HCT116 (cell line): ENCODE measurements at regions not wholly inside any gene's neighbourhood (a gene's known extent, or its start where the extent isn't known, plus 50 kb on each side); places are given as distances from the start of the nearest gene placed in this dataset.

Experiments
- ATAC-seq: fragments of 200-7000 bp; cut with Tn5 transposase; 2 replicates; pipeline ENCODE4 v1.9.1; 2020; ENCODE audit warnings: mild to moderate bottlenecking, moderate library complexity
- BruUV-seq: library from RNA; stranded (reverse); fragments of 400-500 nt; replicated peaks from 2 replicates; lab custom pipeline; 2021; lab: Mats Ljungman, UMichigan
- CTCF ChIA-PET: fragments of 300-600 bp; sonication (Branson Sonifier 250); formaldehyde crosslinking; loops from one replicate; lab custom pipeline; 2021; ENCODE audit warnings: antibody characterized with exemption; lab: Charles Lee
- POLR2A ChIA-PET: fragments of 300-600, 350-600 bp; sonication (Branson Sonifier 250); formaldehyde crosslinking; loops from one replicate; lab custom pipeline; 2021; ENCODE audit warnings: antibody characterized with exemption; lab: Charles Lee
- RAD21 ChIA-PET, 2 experiments: fragments of 300-600 bp; sonication (Branson Sonifier 250); formaldehyde crosslinking; loops; one replicate each; lab custom pipeline; 2023; ENCODE audit warnings: low total read pairs in 2 of 2; ENCODE audit not compliant: uncharacterized antibody in 2 of 2, unreplicated experiment in 2 of 2, low non-redundant PET in 1 of 2; lab: Charles Lee
- DNase-seq: peaks from one replicate; pipeline ENCODE4 v3.0.0-alpha.2; 2010; ENCODE audit warnings: low read depth, low spot score
- H2AFZ ChIP-seq: fragments of 200-600 bp; shearing (Covaris generic), sonication (generic); 2 replicates; pipeline ENCODE4 v1.6.1; 2017; ENCODE audit warnings: low read depth, mixed run types, mixed read lengths, antibody characterized with exemption, low read length; ENCODE audit not compliant: poor library complexity, severe bottlenecking
- H3K27ac ChIP-seq: 2 replicates; pipeline ENCODE4 v1.5.1; 2012; ENCODE audit warnings: low read depth, low read length
- H3K27me3 ChIP-seq: fragments of 200-600 bp; sonication (generic); 2 replicates; pipeline ENCODE4 v1.6.1; 2016; ENCODE audit warnings: mixed run types, low read length, mixed read lengths; ENCODE audit not compliant: insufficient read depth
- H3K36me3 ChIP-seq, 2 experiments: fragments of 200-500 bp in 1 of 2; fragments of 200-600 bp in 1 of 2; sonication (Bioruptor generic) in 1 of 2; sonication (generic) in 1 of 2; 2 replicates each; pipeline versions ENCODE4 v1.5.1 to v1.6.1; 2014 to 2016; ENCODE audit warnings: low read length in 2 of 2, inconsistent platforms in 1 of 2, mixed read lengths in 1 of 2, mixed run types in 1 of 2; ENCODE audit not compliant: insufficient read depth in 2 of 2, control insufficient read depth in 1 of 2
- H3K4me1 ChIP-seq, 2 experiments: fragments of 200-600 bp in 1 of 2; sonication (generic) in 1 of 2; 2 replicates each; pipeline versions ENCODE4 v1.5.1 to v1.6.1; 2012 to 2017; ENCODE audit warnings: low read length in 2 of 2, inconsistent platforms in 1 of 2, mild to moderate bottlenecking in 1 of 2, mixed read lengths in 1 of 2, mixed run types in 1 of 2, moderate library complexity in 1 of 2; ENCODE audit not compliant: insufficient read depth in 2 of 2, control insufficient read depth in 1 of 2
- H3K4me2 ChIP-seq: fragments of 200-600 bp; sonication (generic); 2 replicates; pipeline ENCODE4 v1.6.1; 2017; ENCODE audit warnings: mixed run types, low read length, mixed read lengths
- H3K4me3 ChIP-seq, 2 experiments: fragments of 200-600 bp in 1 of 2; sonication (generic) in 1 of 2; replicated peaks in 1 of 2; 2 replicates each; pipeline ENCODE4 v1.5.1; 2011 to 2016; ENCODE audit warnings: low read length in 2 of 2, control low read depth in 1 of 2, low read depth in 1 of 2, mild to moderate bottlenecking in 1 of 2, mixed read lengths in 1 of 2, mixed run types in 1 of 2
- H3K79me2 ChIP-seq: fragments of 200-600 bp; sonication (generic); 2 replicates; pipeline ENCODE4 v1.6.1; 2017; ENCODE audit warnings: mild to moderate bottlenecking, mixed run types, low read length, moderate library complexity, mixed read lengths; ENCODE audit not compliant: insufficient read depth
- H3K9ac ChIP-seq: fragments of 200-600 bp; sonication (generic); 2 replicates; pipeline ENCODE4 v1.6.1; 2016; ENCODE audit warnings: low read length, mixed read lengths
- H3K9me2 ChIP-seq: fragments of 200-600 bp; sonication (generic), shearing (Covaris generic); 2 replicates; pipeline ENCODE4 v1.6.1; 2017; ENCODE audit warnings: mixed run types, mild to moderate bottlenecking, moderate library complexity; ENCODE audit not compliant: insufficient read depth
- H3K9me3 ChIP-seq, 2 experiments: fragments of 200-500 bp in 1 of 2; fragments of 200-600 bp in 1 of 2; sonication (Bioruptor generic) in 1 of 2; sonication (generic) in 1 of 2; 2 replicates each; pipeline ENCODE4 v1.6.1; 2014 to 2017; ENCODE audit warnings: low read length in 2 of 2, mixed read lengths in 2 of 2, inconsistent platforms in 1 of 2, low read depth in 1 of 2, mild to moderate bottlenecking in 1 of 2, mixed run types in 1 of 2, moderate library complexity in 1 of 2; ENCODE audit not compliant: control insufficient read depth in 1 of 2, insufficient read depth in 1 of 2
- H4K20me1 ChIP-seq: fragments of 200-600 bp; sonication (generic), shearing (Covaris generic); 2 replicates; pipeline ENCODE4 v1.6.1; 2017; ENCODE audit warnings: mixed run types, mild to moderate bottlenecking, moderate library complexity; ENCODE audit not compliant: insufficient read depth
- CBX3 ChIP-seq: IDR thresholded peaks from 2 replicates; pipeline ENCODE4 v1.6.1; 2012; ENCODE audit warnings: low read depth
- CEBPB ChIP-seq: IDR thresholded peaks from 2 replicates; pipeline ENCODE4 v1.6.1; 2012; ENCODE audit warnings: low read depth
- EGR1 ChIP-seq: IDR thresholded peaks from 2 replicates; pipeline ENCODE4 v1.6.1; 2012; ENCODE audit warnings: low read depth
- ELF1 ChIP-seq: IDR thresholded peaks from 2 replicates; pipeline ENCODE4 v1.6.1; 2012; ENCODE audit warnings: low read depth, borderline replicate concordance
- EZH2 ChIP-seq: fragments of 200-600 bp; sonication (generic); IDR thresholded peaks from 2 replicates; pipeline ENCODE4 v1.6.1; 2017; ENCODE audit warnings: antibody characterized with exemption, mixed run types
- EZH2phosphoT487 ChIP-seq: fragments of 200-600 bp; IDR thresholded peaks from 2 replicates; pipeline ENCODE4 v1.6.1; 2018; ENCODE audit warnings: antibody characterized with exemption, borderline replicate concordance
- FOSL1 ChIP-seq: IDR thresholded peaks from 2 replicates; pipeline ENCODE4 v1.6.1; 2012; ENCODE audit warnings: low read depth
- JUND ChIP-seq: IDR thresholded peaks from 2 replicates; pipeline ENCODE4 v1.6.1; 2012
- POLR2A ChIP-seq: IDR thresholded peaks from 2 replicates; pipeline ENCODE4 v1.7.0; 2011; ENCODE audit warnings: borderline replicate concordance; ENCODE audit not compliant: insufficient read depth, insufficient read length; ENCODE audit errors: extremely low read depth
- RAD21 ChIP-seq: IDR thresholded peaks from 2 replicates; pipeline ENCODE4 v1.6.1; 2012; ENCODE audit warnings: low read depth, mild to moderate bottlenecking
- REST ChIP-seq: IDR thresholded peaks from 2 replicates; pipeline ENCODE4 v1.6.1; 2012; ENCODE audit warnings: low read depth
- SIN3A ChIP-seq: IDR thresholded peaks from 2 replicates; pipeline ENCODE4 v1.6.1; 2012; ENCODE audit warnings: low read depth
- SRF ChIP-seq: IDR thresholded peaks from 2 replicates; pipeline ENCODE4 v1.6.1; 2012; ENCODE audit warnings: low read depth
- TCF7L2 ChIP-seq: IDR thresholded peaks from 2 replicates; pipeline ENCODE4 v1.7.0; 2011; ENCODE audit warnings: borderline replicate concordance, inconsistent platforms; ENCODE audit not compliant: insufficient read depth, insufficient read length; ENCODE audit errors: extremely low read depth
- ZBTB33 ChIP-seq: IDR thresholded peaks from 2 replicates; pipeline ENCODE4 v1.6.1; 2011; ENCODE audit warnings: mild to moderate bottlenecking, low read length, moderate library complexity; ENCODE audit not compliant: insufficient replicate concordance; ENCODE audit errors: extremely low read depth
- ZFX ChIP-seq: fragments of 450-650 bp; IDR thresholded peaks from 2 replicates; pipeline ENCODE4 v1.6.1; 2017
- ZNF274 ChIP-seq: fragments of 200-500 bp; sonication (Bioruptor generic); IDR thresholded peaks from 2 replicates; pipeline ENCODE4 v1.6.1; 2014; ENCODE audit warnings: mild to moderate bottlenecking, low read depth, low read length, inconsistent platforms
- intact Hi-C: fragments of 100-400 bp; cut with micrococcal nuclease; formaldehyde crosslinking; loops from 2 replicates; pipeline ENCODE4 v1.10.0; 2022
- TF ChIP-seq, protein P1 (sequence below): IDR thresholded peaks from 2 replicates; pipeline ENCODE4 v1.6.1; 2012
- TF ChIP-seq, protein P2 (sequence below), 3 experiments: fragments of 200-600 bp in 1 of 3; sonication (generic) in 1 of 3; IDR thresholded peaks in 2 of 3; conservative IDR thresholded peaks in 1 of 3; 2 replicates each; pipeline ENCODE4 v1.5.1; 2012 to 2017; ENCODE audit warnings: low read depth in 2 of 3, low read length in 2 of 3, antibody characterized with exemption in 1 of 3, borderline replicate concordance in 1 of 3, control low read depth in 1 of 3, mild to moderate bottlenecking in 1 of 3, mixed read lengths in 1 of 3, mixed run types in 1 of 3, moderate library complexity in 1 of 3; ENCODE audit not compliant: insufficient read depth in 1 of 3

- no TSS peak for BruUV-seq
- intact Hi-C loops, result no loop called here
- H2AFZ ChIP-seq, result no peak overlapping the region
- no peak overlapping the region for H3K4me2 ChIP-seq
- H3K27ac ChIP-seq, result no peak overlapping the region
- no peaks in the 10 kb centered on the region for H4K20me1 ChIP-seq
- H3K9me3 ChIP-seq, result no peaks in the 10 kb centered on the region
- H3K9me2 ChIP-seq, result no peaks in the 10 kb centered on the region
- CTCF ChIA-PET, result no interaction called here
- RAD21 ChIA-PET, result no interaction called here
- POLR2A ChIA-PET, result no interaction called here
- no peak for TF ChIP-seq JUND
- TF ChIP-seq EZH2, result no peak
- TF ChIP-seq FOSL1, result no peak
- TF ChIP-seq SRF, result no peak
- TF ChIP-seq ZNF274, result no peak
- no peak for TF ChIP-seq ZFX
- no peak for TF ChIP-seq REST
- TF ChIP-seq TCF7L2, result no peak
- no peak for TF ChIP-seq EGR1
- TF ChIP-seq, protein P1, sequence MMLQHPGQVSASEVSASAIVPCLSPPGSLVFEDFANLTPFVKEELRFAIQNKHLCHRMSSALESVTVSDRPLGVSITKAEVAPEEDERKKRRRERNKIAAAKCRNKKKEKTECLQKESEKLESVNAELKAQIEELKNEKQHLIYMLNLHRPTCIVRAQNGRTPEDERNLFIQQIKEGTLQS, result no peak
- TF ChIP-seq SIN3A, result no peak
- TF ChIP-seq RAD21, result no peak
- TF ChIP-seq CBX3, result no peak
- TF ChIP-seq EZH2phosphoT487, result no peak
- TF ChIP-seq ELF1, result no peak
- TF ChIP-seq ZBTB33, result no peak
- TF ChIP-seq POLR2A, result no peak
- no peak for TF ChIP-seq CEBPB
- TF ChIP-seq, protein P2, sequence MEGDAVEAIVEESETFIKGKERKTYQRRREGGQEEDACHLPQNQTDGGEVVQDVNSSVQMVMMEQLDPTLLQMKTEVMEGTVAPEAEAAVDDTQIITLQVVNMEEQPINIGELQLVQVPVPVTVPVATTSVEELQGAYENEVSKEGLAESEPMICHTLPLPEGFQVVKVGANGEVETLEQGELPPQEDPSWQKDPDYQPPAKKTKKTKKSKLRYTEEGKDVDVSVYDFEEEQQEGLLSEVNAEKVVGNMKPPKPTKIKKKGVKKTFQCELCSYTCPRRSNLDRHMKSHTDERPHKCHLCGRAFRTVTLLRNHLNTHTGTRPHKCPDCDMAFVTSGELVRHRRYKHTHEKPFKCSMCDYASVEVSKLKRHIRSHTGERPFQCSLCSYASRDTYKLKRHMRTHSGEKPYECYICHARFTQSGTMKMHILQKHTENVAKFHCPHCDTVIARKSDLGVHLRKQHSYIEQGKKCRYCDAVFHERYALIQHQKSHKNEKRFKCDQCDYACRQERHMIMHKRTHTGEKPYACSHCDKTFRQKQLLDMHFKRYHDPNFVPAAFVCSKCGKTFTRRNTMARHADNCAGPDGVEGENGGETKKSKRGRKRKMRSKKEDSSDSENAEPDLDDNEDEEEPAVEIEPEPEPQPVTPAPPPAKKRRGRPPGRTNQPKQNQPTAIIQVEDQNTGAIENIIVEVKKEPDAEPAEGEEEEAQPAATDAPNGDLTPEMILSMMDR (IDR thresholded peaks at IDR 0.05 in 2 of 3, conservative IDR thresholded peaks at IDR 0.05 in 1 of 3; ENCODE audit: borderline replicate concordance in 1 of 3, insufficient read depth in 1 of 3, low read depth in 2 of 3, low read length in 2 of 3), result no peak
- TF ChIP-seq, all 23 proteins: peak for 0
- ATAC-seq (no peak), DNase-seq (no peak)
- H3K79me2 ChIP-seq, result no peaks in the 10 kb centered on the region
- no peaks in the 10 kb centered on the region for H3K4me1 ChIP-seq
- H3K4me3 ChIP-seq, result no peak overlapping the region
- H3K36me3 ChIP-seq, result no peaks in the 10 kb centered on the region
- no peak overlapping the region for H3K9ac ChIP-seq
- H3K27me3 ChIP-seq, result no peaks in the 10 kb centered on the region
Measured at GRCh38 chr4:185899833-185900232, 87.8 kb upstream of the SORBS2 start.
